Endometrium (tissue), 2 donors: ENCODE measurements at regions not wholly inside any gene's neighbourhood (a gene's known extent, or its start where the extent isn't known, plus 50 kb on each side); places are given as distances from the start of the nearest gene placed in this dataset.
"Not testable (repeated sequence)": the region's sequence is repeated elsewhere in the genome, so short reads cannot be mapped to it uniquely, and the experiment has no call there.

Experiments
- FAIRE-seq: peaks from 2 replicates; lab custom pipeline; 2012; peaks lifted over from hg19 to GRCh38; lab: Jason Lieb, UNC
- donor health status: control.
- donor health status: control.

DNA sequence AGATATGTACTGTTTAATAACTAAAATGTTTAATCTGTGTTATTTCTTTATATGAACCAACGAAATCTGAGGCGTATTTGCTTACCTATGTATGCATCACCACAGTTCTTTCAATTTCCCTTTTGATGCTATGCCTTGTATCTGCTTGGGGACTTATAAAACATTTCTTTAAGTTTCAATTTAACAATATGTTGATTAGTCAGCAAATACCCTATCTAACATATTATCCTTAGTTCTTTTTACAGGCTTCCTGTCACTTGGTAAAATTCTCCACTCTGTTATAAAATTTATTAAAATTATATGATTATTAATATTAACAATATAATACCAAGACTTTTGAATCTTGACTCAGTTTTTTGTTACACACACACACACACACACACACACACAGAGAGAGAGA lies 174.3 kb downstream of the CPS1 start:
- no peak for FAIRE-seq

DNA sequence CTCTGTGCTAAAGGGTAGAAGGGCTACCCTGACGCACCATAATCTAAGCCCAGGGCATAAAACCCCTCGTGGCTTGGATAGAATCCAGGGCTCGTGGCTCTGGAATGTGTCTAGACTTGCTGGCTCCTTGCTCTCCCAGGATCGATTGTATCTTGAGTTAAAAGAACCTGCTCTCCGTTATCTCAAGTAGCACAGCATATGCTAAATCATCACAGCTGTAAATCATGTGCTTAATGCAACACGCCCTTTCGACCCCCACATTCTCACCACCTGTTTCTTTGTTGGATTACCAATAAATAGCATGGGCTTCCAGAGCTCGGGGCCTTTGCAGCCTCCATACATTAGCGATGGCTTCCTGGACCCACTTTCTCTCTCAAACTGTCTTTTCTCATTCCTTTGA lies 190.4 kb downstream of the CPS1 start:
- not testable (repeated sequence) for FAIRE-seq

DNA sequence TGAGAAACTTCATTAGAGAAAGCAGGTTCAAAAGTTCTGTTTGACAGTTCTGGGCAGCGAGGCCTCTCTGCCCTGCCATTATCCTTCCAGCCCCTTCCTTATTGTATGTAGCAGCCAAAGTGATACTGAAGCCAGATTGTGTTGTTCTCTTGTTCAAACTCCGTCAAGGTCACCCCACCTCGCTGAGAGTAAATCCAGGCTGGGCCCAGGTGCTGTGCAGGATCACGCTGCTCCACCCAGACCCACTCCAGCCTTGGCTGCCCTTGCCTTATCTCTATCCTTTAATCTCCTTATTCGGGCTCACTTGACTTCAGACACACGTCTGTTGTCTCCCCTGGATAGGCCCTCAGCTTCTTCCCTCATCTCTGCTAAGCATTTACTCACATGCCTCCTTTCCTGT lies 196.1 kb downstream of the CPS1 start:
- no peak for FAIRE-seq

DNA sequence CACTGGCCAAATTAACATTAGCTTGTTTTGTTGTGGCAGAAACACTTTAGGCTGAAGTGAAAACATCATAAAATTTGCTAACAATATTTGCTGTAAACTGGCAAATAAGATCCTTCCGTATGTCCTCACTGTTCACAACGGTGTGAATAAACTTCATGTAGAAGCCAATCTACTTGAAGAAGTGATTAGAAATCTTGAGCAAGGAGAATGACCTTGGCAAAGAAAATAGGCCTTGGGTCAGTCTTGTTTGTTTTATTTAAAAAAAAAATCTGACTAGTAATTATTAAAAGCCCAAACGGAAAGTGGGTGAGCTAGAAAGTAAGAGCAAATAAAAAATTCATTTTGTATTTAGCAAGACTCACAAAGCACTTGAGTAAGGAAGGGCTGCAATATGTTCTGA lies 197.0 kb downstream of the CPS1 start:
- no peak for FAIRE-seq

DNA sequence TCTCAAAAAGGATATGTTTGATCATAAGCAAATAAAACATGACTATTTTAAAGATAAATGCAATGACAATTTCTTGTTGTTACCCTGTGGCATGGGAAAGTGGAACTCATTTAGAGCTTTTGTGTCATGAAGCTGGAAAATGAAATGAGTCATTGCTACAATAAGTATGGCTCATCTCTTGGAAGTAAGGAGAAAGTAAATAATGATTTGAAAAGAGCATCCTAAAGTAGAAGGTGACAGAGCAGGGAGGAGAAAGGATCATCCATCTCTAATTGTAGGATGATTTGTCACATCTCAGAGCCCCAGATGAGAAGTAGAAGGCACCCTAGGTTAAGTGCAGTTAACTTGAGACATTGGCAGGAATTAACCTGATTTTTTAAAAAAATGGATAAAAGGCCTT lies 200.5 kb downstream of the CPS1 start:
- FAIRE-seq: no peak

DNA sequence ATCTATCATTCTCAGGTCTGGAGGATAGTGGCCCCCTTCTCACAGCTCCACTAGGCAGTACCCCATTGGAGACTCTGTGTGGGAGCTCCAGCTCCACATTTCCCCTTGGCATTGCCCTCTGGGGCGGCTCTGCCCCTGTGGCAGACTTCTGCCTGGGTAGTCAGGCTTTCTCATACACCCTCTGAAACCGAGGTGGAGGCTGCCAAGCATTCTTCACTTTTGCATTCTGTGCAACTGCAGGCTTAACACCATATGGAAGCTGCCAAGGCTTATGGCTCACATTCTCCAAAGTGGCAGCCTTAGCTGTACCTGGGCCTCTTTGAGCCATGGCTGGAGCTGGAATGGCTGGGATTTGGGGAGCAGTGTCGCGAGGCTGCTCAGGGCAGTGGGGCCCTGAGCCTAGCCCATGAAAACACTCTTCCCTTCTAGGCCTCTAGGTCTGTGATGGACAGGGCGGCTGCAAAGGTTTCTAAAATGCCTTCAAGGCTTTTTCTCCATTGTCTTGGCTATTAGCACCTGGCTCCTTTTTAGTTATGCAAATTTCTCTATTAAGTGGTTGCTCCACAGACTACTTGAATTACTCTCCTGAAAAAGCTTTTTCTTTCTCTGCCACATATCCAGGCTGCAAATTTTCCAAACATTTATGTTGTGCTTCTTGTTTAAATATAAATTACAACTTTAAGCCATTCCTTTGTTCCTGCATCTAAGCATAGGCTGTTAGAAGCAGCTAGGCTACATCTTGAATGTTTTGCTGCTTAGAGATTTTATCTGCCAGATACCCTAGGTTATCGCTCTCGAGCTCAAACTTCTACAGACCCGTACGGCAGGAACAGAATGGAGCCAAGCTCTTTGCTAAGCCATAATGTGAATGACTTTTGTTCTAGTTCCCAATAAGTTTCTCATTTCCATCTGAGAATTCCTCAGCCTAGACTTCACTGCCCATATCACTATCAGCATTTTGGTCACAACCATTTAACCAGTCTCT lies 206.5 kb downstream of the CPS1 start:
- FAIRE-seq: no peak

DNA sequence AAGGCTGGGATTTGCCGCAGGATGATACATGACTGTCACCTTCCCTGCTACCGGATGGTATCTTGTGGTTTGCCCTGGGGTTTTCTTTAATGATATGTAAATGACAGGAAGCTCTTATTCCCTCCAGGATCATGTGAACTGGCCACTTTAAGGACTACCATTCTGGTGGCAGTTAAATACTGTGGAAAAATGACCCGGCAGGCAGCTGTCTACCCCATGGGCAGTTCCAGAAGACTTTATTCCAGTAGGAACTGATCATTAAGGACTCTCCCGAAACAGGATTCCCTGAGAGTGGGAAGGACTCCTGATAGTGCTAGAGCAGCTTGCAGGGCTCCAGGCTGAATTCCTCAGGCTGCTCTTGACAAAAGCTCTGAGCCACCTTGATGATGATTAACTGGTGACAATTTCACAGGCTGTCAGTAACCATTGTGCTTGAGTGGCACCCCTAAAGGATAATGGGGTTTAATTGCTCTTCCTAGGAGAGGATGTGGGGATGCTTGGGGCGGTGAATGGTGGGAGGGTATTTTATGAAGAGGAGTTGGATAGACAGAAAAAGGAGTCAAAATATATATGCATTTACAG lies 212.0 kb downstream of the CPS1 start:
- no peak for FAIRE-seq

DNA sequence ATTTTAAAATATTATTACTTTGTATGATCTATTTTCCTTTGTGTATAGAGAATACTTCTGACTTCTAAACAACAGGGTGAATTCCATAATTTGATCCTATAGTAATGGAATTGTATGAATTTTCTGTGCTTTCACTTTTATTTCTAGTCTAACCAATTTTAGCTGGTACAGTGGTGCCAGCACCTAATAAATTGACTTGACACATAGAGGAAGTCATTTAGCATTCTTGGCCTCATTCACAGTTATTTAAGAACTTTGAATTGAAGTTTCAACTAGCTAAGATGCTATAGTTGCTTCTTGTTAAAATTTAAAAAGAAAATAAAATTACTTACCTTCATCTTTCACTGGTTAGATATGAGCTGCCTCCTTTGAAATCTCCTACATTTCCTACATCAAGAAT lies 220.4 kb downstream of the CPS1 start:
- FAIRE-seq: no peak

DNA sequence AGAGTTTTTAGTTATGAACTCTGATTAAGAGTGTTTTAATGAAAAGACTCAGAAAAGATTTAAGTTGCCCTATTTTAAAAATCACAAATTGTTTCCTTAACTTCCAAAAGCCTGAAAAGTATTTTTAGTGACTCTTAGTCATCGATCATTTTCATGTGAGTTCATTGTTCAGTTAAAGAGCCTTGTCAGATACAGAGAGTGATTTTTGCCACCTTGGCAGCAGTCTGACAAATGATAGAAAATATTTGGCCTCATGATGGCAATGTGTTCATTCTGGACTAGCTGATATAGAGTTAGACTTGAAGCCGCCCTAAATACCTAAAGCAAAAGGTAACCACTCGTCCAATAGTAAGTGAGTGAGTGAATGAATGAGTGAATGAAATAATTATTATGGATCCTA lies 225.8 kb downstream of the CPS1 start:
- FAIRE-seq: no peak

DNA sequence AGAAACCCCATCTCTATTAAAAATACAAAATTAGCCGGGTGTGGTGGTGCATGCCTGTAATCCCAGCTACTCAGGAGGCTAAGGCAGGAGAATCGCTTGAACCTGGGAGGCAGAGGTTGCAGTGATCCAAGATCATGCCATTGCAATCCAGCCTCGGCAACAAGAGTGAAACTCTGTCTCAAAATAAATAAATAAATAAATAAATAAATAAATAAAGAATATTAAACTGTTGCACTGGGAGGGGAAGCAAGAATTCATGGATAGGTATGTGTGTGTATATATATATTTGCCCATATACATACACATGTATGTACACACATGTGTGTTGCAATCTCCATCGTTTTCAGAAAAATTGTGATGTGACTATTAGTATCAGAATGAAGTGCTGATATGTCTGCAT lies 231.4 kb downstream of the CPS1 start:
- FAIRE-seq: not testable (repeated sequence)

DNA sequence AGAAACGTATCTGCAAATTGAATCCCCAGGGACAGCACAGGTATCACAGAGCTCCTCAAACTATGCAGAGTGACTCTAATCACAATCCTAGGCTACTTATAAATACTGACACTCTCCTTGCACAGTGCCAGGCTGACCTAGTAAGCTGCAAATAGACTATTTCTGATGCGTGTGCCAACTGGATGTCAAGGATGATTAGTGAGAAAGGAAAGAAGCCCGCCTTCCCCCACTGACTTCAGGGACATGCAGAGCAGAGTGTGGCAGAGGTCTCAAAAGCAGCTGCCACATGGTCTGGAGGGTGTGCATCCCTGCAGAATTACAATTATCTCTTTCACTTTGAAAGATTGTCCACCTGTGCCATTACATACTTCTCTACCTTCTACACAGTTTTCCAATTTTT lies 235.6 kb downstream of the CPS1 start:
- no peak for FAIRE-seq

DNA sequence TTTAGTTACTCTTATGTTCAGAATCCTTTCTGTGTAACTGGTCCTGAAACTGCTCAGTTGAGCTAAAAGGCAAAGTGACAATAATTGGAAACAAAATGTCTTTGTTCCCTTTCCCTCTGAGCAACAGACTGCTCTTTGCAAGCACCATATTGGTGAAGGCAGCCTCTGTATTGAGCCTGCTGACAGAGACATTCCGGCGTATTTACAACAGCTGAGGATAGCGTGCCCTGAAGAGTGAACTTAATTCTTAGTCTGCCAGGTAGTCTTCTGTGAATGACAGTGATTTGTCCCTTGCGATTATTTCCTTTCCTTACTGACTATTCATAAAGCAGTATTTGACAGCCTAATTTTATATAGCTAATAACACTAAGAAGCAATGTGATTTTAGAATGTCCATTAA lies 239.1 kb downstream of the CPS1 start:
- no peak for FAIRE-seq

DNA sequence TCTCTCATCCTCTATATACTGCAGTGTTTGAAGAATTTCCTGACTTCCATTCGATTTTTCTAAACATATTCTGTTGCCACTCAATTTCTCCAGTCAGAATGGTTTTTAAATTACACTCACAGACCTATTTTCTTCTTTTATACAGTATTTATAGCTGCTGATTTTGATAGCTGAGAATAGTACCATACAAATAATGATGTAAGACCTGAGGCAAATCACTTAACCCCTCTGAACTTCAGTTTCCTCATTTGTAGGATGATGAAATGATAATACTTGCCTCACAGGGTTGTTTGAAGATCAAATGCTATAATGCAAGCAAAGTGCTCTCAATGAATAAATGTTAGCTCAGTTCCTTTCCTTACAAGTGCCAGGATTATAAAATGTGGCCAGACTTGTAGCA lies 241.8 kb downstream of the CPS1 start:
- FAIRE-seq: no peak

DNA sequence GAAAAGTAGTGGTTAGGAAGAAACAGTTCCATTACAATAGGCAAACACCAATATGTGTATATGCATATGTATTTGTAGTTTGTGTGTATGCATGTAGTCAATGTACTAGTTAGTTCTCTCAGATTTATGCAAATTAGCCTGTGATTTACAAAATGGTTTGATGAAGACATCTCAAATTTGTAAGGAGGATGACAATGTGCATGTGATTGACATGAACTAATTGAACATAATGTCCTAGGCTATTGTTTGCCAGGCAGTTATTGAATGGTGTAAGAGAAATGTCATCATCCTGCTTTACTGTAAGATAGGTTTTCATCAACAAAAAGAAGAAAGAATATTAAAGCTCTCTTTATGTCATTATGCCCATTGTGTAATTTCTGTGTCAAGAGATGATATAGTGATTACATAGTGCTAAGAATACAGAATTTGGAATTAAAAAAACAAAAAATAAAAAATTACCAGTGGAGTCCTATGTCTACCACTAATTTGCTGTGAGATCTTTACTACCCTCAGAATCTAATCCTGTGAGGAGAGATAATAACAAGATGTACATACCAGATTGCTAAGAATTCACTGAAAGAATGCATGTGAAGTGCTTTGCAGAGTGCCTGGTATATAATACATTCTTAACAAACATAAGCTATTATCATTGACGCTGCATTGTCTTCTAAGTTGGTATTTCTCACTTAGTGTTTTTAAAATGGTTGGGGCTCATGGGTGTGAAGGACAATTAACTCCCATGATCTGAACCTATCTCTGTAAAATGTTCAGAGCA lies 258.0 kb downstream of the CPS1 start:
- no peak for FAIRE-seq

DNA sequence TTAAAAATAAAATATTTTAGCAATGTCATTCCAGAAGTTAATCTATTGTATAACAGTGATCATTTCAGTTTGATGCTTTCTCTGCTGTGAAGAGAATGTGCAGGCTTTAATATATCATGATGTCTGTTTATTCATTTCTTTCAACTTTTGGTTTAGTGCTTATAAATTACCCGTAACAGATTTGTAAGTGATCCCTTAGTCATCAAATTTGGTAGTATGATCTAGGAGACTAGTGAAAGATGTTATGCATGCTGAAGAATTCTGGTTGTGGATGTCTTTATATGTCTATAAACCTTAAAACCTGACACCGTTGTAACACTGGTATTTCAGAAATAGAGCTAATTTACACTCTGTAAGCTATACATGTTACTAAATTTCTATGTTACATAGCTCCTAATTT lies 260.4 kb downstream of the CPS1 start:
- FAIRE-seq: no peak

DNA sequence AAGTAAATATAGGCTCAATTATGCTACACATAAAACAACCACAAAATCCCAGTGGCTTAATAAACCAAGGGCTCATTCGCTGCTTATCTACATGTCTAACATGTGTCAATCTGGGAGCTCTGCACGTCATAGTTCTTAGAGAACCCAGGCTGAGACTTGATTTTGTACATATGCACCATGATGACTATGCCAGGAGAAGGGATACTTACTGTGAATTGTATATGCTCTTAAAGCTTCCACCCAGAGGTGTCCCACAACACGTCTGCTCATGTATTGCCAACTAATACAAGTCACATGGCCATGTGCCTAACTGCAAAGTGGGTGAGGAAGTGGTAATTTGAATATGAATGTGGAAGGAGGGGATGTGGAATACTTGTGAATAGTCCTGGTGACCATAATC lies 262.1 kb downstream of the CPS1 start:
- FAIRE-seq: no peak

DNA sequence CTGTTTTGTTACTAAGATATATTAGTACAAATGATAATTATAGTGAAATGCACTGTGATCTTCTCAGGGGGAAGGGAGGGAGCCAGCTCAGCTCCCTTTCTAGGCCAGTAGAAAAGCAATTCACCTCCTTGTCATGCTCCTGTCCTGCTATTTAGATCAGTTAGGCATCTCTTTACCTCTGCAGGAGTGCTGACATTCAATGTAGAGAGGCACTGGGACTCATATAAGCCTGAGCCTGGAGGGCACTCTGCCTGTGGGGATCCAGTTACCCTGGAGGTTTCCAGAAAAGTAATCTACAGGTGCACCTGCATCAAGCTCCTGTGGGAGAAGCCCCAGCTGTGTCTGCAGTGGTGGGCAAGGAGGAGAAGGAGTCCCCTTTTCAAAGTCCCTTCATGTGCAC lies 277.0 kb downstream of the CPS1 start:
- FAIRE-seq: no peak

DNA sequence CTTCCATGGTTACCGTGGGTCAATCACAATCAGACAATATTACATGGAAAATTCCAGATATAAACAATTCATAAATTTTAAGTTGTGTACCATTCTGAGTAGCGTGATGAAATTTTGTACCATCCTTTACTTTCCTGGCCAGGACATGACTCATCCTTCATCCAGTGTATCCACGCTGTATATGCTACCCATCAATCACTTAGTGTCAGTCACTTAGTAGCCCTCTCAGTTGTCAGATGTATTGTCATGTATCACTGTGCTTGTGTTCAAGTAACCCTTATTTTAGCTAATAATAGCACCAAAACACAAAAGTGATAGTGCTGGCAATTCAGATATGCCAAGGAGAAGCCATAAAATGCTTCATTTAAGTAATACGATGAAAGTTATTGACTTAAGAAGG lies 282.6 kb downstream of the CPS1 start:
- no peak for FAIRE-seq

DNA sequence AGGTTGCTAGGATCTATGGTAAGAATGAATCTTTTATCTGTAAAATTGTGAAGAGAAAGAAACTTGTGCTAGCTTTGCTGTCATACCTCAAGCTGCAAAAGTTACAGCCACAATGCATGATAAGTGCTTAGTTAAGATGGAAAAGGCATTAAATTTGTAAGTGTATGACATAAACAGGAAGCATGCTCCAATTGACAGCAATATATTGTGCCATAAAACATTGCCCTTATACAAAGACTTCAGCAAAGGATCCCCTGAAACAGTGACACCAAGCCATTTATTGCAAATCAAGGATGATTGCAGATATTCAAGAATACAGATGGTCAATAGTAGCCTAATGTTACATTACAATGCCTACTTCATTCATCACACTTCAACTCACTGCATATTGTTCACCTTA lies 283.1 kb downstream of the CPS1 start:
- FAIRE-seq: no peak

DNA sequence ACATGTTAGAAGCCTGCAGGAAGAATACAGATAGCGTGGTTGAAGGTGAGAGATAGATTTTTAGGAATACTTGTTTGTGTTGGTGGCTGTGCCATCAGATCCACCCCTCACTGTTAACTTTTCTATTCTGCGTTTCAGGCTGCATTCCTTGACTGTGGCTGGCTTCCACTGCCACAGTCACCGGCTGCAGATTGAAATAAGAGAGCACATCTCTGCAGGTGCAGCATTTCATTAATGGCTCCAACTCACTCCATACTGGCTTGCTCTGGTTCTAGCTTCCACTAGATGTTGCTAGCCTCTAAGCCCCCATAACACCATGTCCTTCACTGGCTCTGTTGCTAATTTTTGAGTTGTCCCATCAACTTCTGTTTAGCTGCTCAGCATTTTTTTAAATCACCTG lies 286.5 kb downstream of the CPS1 start:
- FAIRE-seq: no peak

DNA sequence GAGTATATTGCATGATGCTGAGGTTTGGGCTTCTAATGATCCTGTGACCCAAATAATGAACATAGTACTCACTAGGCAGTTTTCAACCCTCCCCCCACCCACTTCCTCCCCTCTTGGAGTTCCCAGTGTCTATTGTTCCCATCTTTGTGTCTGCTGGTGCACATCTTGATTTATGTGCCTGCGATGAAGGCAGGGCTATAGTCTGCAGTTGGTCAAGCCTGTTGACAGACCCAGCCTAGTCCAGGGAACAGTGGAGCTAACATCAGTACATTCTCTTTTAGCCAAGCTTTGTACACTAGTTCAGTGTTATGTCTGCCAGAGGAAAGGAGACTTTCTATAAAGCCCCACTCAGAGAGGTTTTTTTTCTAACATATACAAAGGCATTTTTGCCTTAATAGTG lies 287.6 kb downstream of the CPS1 start:
- no peak for FAIRE-seq

DNA sequence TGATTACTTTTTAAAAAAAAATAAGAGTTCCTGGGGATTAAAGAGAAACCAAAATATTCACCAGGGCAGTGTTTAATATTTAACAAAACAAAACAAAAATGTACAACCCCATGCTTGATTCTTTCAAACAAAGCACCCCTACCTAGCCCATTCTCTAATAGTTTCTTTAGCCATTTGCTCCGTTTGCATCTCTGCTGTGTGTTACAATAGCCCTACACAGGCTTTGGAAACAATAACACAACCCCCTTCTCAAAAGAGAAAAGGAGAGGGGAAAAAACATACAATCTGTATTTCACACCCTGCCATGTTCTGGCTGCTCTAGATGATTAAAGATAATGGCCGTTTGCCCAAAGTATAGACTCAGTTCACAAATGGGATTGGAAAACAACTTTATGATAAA lies 302.9 kb downstream of the CPS1 start:
- FAIRE-seq: no peak

DNA sequence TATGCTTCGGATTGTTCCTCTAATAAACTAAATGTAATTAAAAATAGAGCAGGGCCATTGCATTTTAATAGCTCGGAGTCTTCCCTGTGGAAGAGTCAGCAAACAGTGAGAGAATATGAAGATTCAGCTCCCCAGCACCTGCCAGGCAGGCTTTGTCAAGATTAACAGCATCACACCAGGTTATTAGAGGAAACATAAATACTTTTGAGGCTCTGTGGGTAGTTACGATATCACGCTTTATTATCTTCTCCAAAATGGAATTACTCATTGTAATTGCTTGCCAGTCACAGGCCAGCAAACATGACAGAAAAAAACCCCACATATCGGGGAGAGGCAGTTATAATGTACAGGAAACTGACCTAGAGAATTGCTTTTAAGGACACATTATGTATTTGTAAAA lies 303.9 kb downstream of the CPS1 start:
- FAIRE-seq: no peak
